SK-N-SH (cell line): ENCODE measurements at regions not wholly inside any gene's neighbourhood (a gene's known extent, or its start where the extent isn't known, plus 50 kb on each side); places are given as distances from the start of the nearest gene placed in this dataset.

Experiments used
- ELF1 ChIP-seq: IDR thresholded peaks from 2 replicates; pipeline ENCODE4 v1.4.0; 2012
- EP300 ChIP-seq, 2 experiments: IDR thresholded peaks; 2 replicates each; pipeline versions ENCODE4 v1.4.0 to v1.6.1; 2012; ENCODE audit warnings: borderline replicate concordance in 1 of 2, low read depth in 1 of 2, low read length in 1 of 2
- FOXM1 ChIP-seq: IDR thresholded peaks from 2 replicates; pipeline ENCODE4 v1.4.0; 2012; ENCODE audit warnings: low read depth, mild to moderate bottlenecking
- RCOR1 ChIP-seq: fragments of 150-350 bp; IDR thresholded peaks from 2 replicates; pipeline ENCODE4 v1.6.1; 2017; ENCODE audit warnings: antibody characterized with exemption, low read length
- TAF1 ChIP-seq: IDR thresholded peaks from 2 replicates; pipeline ENCODE4 v1.6.1; 2012; ENCODE audit warnings: low read depth, mild to moderate bottlenecking, low read length, moderate library complexity, borderline replicate concordance
- TCF12 ChIP-seq: IDR thresholded peaks from 2 replicates; pipeline ENCODE4 v1.4.0; 2012
- TF ChIP-seq, protein P1 (sequence below): fragments of 150-350 bp; IDR thresholded peaks from 2 replicates; pipeline ENCODE4 v1.6.1; 2017; ENCODE audit warnings: antibody characterized with exemption, low read length, low read depth, borderline replicate concordance
- TF ChIP-seq, protein P2 (sequence below): IDR thresholded peaks from 2 replicates; pipeline ENCODE4 v1.4.0; 2012; ENCODE audit warnings: low read depth
- TF ChIP-seq, protein P3 (sequence below): fragments of 200-600 bp; sonication (generic); IDR thresholded peaks from 2 replicates; pipeline ENCODE4 v1.6.1; 2017; ENCODE audit warnings: antibody characterized with exemption, mild to moderate bottlenecking, moderate library complexity
- TF ChIP-seq, protein P4 (sequence below): fragments of 150-350 bp; IDR thresholded peaks from 2 replicates; pipeline ENCODE4 v1.6.1; 2016; ENCODE audit warnings: mild to moderate bottlenecking, low read depth, low read length

DNA sequence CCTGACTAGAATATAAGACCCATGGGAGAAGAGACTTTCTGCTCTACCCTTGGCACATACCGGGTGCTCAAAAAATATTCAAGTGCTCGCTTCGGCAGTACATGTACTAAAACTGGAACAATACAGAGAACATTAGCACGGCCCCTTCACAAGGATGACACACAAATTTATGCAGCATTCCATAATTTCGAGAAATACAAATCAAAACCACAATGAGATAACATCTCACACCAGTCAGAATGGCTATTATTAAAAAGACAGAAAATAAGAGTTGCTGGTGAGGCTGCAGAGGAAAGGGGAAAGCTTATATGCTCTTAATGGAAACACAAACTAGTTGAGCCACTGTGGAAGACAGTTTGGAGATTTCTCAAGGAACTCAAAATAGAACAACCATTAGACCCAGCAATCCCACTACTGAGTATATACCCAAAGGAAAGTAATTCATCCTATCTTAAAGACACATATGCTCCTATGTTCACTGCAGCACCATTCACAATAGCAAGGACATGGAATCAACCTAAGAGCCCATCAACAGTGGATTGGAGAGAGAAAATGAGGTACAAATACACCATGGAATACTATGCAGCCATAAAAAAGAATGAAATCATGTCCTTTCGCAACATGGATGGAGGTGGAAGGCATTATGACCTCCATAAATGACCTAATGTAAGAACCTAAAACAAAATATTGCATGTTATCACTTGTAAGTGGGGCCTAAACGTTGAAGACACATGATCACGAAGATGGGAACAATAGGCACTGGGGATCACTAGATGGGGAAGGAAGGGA is 71.6 kb upstream of the CYP1B1 start:
- TF ChIP-seq RCOR1: no peak
- TF ChIP-seq TAF1: no peak
- TF ChIP-seq, protein P1, sequence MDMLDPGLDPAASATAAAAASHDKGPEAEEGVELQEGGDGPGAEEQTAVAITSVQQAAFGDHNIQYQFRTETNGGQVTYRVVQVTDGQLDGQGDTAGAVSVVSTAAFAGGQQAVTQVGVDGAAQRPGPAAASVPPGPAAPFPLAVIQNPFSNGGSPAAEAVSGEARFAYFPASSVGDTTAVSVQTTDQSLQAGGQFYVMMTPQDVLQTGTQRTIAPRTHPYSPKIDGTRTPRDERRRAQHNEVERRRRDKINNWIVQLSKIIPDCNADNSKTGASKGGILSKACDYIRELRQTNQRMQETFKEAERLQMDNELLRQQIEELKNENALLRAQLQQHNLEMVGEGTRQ: no peak
- TF ChIP-seq EP300 (IDR thresholded peaks at IDR 0.05; ENCODE audit: borderline replicate concordance in 1 of 2, low read depth in 1 of 2, low read length in 1 of 2): peak in 1 of 2 experiments; percentile 85; a peak in 1 of 4 replicates
- TF ChIP-seq, protein P2, sequence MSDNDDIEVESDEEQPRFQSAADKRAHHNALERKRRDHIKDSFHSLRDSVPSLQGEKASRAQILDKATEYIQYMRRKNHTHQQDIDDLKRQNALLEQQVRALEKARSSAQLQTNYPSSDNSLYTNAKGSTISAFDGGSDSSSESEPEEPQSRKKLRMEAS: no peak
- TF ChIP-seq, protein P3, sequence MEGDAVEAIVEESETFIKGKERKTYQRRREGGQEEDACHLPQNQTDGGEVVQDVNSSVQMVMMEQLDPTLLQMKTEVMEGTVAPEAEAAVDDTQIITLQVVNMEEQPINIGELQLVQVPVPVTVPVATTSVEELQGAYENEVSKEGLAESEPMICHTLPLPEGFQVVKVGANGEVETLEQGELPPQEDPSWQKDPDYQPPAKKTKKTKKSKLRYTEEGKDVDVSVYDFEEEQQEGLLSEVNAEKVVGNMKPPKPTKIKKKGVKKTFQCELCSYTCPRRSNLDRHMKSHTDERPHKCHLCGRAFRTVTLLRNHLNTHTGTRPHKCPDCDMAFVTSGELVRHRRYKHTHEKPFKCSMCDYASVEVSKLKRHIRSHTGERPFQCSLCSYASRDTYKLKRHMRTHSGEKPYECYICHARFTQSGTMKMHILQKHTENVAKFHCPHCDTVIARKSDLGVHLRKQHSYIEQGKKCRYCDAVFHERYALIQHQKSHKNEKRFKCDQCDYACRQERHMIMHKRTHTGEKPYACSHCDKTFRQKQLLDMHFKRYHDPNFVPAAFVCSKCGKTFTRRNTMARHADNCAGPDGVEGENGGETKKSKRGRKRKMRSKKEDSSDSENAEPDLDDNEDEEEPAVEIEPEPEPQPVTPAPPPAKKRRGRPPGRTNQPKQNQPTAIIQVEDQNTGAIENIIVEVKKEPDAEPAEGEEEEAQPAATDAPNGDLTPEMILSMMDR: no peak
- TF ChIP-seq, protein P4, sequence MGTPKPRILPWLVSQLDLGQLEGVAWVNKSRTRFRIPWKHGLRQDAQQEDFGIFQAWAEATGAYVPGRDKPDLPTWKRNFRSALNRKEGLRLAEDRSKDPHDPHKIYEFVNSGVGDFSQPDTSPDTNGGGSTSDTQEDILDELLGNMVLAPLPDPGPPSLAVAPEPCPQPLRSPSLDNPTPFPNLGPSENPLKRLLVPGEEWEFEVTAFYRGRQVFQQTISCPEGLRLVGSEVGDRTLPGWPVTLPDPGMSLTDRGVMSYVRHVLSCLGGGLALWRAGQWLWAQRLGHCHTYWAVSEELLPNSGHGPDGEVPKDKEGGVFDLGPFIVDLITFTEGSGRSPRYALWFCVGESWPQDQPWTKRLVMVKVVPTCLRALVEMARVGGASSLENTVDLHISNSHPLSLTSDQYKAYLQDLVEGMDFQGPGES: no peak
- TF ChIP-seq FOXM1: peak; percentile 71; the same call in 1 of the 2 replicates
- TF ChIP-seq TCF12: peak; percentile 83
- TF ChIP-seq ELF1: no peak
